ENCODE measurements at regions not wholly inside any gene's neighbourhood (a gene's known extent, or its start where the extent isn't known, plus 50 kb on each side); places are given as distances from the start of the nearest gene placed in this dataset.
A peak's percentile ranks its signal among the peaks of the same experiment; 100 is the strongest.

GRCh38 chr4:162497564-162498167 lies 333.9 kb upstream of the FSTL5 start:
- no peak for TF ChIP-seq POLR2AphosphoS5 (IDR thresholded peaks at IDR 0.05; ENCODE audit: low read length)
- TF ChIP-seq TCF7 (IDR thresholded peaks at IDR 0.05; ENCODE audit: borderline replicate concordance): no peak
- TF ChIP-seq, protein P1, sequence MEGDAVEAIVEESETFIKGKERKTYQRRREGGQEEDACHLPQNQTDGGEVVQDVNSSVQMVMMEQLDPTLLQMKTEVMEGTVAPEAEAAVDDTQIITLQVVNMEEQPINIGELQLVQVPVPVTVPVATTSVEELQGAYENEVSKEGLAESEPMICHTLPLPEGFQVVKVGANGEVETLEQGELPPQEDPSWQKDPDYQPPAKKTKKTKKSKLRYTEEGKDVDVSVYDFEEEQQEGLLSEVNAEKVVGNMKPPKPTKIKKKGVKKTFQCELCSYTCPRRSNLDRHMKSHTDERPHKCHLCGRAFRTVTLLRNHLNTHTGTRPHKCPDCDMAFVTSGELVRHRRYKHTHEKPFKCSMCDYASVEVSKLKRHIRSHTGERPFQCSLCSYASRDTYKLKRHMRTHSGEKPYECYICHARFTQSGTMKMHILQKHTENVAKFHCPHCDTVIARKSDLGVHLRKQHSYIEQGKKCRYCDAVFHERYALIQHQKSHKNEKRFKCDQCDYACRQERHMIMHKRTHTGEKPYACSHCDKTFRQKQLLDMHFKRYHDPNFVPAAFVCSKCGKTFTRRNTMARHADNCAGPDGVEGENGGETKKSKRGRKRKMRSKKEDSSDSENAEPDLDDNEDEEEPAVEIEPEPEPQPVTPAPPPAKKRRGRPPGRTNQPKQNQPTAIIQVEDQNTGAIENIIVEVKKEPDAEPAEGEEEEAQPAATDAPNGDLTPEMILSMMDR (IDR thresholded peaks at IDR 0.05 in 2 of 3, conservative IDR thresholded peaks at IDR 0.05 in 1 of 3; ENCODE audit: control insufficient read depth in 2 of 3, extremely low read depth in 1 of 3, insufficient read depth in 1 of 3, low read depth in 3 of 3, low read length in 3 of 3): peak; percentile 60 to 73 (median 68)
- no peak for TF ChIP-seq ZNF592 (IDR thresholded peaks at IDR 0.05)
- TF ChIP-seq MTA3 (IDR thresholded peaks at IDR 0.05; ENCODE audit: borderline replicate concordance, low read length): no peak
- TF ChIP-seq ESRRA (IDR thresholded peaks at IDR 0.05; ENCODE audit: low read length): no peak
- TF ChIP-seq ZBED1 (IDR thresholded peaks at IDR 0.05; ENCODE audit: borderline replicate concordance): no peak
- TF ChIP-seq BMI1 (IDR thresholded peaks at IDR 0.05; ENCODE audit: borderline replicate concordance): no peak
- no peak for TF ChIP-seq EZH2 (IDR thresholded peaks at IDR 0.05; ENCODE audit: borderline replicate concordance, control insufficient read depth, low read depth, low read length)
- TF ChIP-seq, protein P2, sequence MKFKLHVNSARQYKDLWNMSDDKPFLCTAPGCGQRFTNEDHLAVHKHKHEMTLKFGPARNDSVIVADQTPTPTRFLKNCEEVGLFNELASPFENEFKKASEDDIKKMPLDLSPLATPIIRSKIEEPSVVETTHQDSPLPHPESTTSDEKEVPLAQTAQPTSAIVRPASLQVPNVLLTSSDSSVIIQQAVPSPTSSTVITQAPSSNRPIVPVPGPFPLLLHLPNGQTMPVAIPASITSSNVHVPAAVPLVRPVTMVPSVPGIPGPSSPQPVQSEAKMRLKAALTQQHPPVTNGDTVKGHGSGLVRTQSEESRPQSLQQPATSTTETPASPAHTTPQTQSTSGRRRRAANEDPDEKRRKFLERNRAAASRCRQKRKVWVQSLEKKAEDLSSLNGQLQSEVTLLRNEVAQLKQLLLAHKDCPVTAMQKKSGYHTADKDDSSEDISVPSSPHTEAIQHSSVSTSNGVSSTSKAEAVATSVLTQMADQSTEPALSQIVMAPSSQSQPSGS (IDR thresholded peaks at IDR 0.05; ENCODE audit: low read length): no peak

Data from GM12878 (cell line).